ENCODE measurements at regions not wholly inside any gene's neighbourhood (a gene's known extent, or its start where the extent isn't known, plus 50 kb on each side); places are given as distances from the start of the nearest gene placed in this dataset.

DNA sequence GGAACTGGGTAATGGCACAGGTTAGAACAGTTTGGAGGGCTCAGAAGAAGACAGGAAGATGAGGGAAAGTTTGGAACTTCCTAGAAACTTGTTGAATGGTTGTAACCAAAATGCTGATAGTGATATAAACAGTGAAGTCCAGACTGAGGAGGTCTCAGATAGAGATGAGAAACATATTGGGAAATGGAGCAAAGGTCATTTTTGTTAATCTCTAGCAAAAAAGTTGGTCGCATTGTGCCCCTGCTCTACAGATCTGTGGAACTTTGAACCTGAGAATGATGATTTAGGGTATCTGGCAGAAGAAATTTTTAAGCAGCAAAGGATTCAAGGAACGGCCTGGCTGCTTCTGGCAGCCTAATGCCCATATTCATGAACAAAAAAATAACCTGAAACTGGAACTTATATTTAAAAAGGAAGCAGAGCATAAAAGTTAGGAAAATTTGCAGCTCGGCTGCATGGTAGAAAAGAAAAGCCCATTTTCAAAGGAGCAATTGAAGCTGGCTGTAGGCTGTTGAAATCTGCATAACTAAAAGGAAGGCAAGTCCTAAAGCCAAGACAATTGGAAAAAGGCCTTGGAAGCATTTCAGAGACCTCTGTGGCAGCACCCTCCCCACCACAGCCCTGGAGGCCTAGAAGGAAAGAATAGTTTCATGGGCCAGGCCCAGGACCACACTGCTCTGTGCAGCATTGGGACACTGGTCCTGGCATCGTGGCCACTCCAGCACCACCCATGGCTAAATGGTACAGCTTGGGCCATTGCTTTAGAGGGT lies 182.6 kb upstream of the CD96 start:
- no peak for DNase-seq

DNA sequence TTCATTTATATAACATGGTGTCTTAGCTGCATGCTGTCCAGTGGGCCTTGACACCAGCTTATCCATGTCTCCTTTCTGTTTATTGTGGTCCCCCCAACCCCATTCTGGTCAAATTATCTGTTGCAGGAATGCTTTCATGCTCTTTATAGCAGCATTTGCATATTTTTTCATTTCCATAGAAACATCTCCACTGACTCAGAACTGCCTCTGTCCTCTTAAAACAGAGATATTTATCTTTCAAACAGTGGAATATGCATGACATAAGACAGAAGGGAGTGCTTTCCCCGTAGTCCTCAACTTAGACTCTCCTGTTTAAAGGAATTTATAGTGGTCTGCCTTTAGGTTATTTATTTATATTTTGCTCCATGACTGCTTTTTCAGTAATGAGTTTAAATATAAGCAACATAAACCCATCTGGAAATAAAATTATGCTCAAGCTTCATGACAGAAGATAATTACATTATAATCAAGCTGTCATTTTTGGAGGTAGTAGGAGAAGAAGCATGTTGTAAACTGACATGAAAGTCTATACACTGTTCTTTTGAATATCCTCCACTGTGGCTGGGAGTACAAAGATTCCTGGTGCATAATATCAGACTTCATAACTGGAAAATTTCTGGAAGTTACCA lies 179.5 kb upstream of the CD96 start:
- no peak for DNase-seq

DNA sequence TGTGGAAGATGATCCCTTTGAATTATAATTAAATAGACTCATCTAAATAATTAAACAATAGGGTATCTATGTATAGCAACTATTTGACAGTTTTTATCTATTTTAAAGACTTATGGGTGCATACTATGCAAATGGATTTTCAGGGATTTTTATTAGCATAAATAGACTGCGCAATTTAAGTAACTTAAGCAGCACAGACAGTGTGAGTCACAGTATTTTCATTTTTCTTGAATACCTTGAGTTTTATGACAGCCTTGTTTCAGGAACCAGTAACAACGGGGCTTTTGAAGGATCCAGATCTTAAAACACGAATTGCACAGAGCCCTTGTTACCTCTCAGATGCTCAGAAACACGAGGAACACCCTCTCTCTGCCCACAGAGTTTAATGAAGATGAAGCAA lies 175.5 kb upstream of the CD96 start:
- DNase-seq, result no peak

DNA sequence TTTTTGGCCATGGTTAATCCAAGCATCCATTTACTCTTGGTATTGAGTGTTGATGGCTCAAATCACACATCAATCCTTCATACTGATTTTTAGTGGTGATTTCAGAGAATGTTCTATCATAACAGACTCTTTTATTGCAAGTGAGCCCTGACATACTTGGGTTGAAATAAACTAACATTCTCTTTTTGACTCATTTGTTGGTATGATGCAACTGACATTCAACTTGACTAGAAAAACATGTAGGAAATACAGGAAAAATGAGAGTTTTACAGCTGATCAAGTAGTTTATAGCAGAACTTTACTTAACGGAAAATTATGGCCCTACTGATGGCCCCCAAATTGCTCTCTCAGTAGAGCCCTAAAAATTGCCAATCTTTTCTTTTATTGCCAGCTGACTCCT lies 173.9 kb upstream of the CD96 start:
- DNase-seq, result no peak

DNA sequence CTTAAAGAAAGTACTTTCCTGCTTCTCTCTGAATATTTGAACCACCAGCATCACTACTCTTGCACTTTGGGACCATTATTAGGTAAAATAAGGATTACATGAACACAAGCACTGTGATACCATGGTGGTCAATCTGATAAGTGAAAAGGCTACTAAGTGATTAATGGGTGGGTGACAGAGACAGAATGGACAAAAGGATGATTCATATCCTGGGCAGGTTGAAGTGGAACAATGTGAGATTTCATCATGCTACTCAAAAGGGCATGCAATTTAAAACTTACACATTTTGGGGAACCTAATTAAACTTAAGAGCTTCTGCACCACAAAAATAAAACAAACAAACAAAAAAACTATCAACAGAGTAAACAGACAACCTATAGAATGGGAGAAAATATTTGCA lies 172.0 kb upstream of the CD96 start:
- no peak for DNase-seq

DNA sequence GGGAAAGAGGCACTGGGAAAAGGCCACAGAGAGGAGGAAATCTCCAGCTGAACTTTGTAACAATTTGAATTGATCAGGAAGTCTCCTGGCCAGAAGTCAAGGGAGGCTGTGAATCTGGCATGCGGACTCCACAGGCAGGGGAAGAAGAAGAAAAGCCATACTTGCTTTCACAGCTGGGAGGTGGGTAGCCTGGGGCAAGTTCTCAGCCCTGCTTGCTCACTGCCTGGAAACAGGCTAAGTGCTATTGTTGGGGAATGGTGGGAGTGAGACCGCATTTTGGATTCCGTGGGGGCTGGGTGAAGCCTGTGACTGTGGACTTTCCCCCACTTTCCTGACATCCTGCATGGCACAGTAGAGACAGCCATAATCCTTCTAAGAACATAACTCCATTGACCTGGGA lies 168.8 kb upstream of the CD96 start:
- no peak for DNase-seq

DNA sequence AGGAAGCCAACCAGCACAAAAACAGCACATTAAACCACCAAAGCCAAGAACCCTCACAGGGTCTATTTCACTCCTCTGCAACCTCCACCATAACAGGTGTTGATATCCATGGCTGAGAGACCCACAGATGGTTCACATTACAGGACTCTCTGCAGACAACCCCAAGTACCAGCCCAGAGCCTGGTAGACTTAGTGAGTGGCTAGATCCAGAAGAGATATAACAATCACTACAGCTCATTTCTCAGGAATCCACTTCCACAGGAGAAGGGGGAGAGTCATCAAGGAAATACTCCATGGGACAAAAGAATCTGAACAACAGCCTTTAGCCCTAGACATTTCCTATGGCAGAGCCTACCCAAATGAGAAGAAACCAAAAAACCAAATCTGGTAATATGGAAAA lies 168.1 kb upstream of the CD96 start:
- DNase-seq, result no peak

DNA sequence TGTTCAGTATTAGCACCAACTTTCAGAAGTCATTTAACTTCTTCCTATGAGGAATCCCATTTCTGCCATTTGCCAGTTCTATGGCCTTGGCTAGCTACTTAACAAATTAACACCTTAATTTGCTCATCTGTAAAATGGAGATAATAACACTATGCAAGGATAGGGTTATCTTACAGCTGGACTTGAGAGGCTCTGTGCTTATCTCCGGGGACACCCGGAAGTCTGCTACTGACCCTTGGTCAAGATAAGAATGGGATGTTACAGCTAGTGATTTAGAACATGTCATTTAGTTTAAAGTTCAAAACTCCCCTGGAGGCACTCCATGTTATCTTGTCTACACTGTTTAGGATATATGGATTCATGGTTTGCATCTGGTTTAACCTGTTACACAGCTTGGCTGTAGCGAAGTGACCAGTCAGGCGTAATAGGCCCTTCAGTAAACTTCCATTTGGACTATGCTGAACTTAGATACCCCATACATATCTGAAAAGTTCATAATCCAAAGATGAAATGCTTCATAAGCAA lies 156.0 kb upstream of the CD96 start:
- no peak for DNase-seq

DNA sequence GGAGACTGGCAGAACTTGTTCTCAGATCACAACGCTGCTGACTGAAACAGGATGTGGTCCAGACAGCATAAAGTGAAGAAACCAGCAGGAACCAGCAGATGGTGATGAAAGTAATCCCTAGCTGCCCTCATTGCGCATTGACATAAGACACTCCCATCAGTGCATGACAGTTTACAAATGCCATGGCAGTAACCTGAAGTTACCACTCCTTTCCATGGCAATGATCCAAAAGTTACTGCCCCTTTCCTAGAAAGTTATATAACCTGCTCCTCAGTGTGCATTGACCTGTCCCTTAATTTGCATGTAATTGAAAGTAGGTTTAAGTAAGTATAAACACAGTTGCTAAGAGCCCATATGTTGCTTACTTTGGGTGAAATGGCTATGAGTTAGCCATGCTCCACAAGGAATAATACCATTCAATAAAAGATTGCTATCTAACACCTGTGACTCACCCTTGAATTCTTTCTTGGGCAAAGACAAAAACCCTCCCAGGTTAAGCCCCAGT lies 149.1 kb upstream of the CD96 start:
- no peak for DNase-seq

DNA sequence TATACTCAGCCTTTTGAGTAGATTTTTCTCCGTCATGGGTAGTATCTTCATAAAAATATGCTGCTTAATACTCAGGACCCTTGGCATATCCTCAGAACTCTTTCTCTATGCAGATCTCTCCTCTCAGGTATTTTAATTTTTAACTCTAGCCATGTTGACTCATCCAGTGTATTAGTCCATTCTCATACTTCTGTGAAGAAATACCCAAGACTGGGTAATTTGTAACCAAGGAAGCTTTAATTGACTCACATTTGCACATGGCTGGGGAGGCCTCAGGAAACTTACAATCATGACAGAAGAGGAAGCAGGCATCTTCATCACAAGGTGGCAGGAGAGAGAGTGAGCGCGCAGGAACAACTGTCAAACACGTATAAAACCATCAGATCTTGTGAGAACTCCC lies 129.3 kb upstream of the CD96 start:
- no peak for DNase-seq

DNA sequence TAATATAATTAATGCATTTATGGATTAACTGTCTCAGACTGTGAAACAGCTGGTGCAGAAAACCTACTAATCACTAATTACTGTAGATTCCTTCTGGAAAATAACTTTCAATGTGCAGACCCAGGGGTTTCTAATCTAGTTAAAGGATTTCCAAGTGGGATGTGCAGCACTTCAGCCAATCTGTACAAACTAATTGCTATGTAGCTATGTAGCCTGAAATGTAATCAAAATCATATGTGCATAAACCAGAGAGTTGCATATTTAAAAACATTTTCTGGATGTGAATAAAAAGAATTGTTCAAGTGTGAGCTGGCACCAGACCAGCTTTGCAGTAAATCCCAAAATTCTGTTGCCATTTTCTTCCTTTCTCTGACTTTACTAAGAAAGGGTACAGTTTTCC lies 127.5 kb upstream of the CD96 start:
- no peak for DNase-seq

DNA sequence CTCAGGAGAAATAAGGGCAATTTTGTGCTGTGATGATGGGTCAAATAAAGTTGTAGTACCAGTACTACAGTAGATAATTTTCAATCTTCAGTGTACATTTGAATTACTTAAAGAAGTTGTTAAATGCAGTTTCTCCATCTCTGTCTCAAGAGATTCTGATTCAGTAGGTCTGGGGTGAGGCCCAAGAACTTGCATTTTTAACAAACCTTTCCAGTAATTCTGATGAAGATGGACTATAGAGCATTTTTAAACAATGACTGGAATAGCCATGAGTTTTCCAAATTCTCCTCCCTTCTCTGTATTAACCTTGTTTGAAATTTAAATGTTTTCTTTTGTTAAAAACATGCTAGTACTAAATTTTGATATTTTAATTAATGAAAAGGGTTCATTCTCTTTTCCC lies 127.0 kb upstream of the CD96 start:
- no peak for DNase-seq

DNA sequence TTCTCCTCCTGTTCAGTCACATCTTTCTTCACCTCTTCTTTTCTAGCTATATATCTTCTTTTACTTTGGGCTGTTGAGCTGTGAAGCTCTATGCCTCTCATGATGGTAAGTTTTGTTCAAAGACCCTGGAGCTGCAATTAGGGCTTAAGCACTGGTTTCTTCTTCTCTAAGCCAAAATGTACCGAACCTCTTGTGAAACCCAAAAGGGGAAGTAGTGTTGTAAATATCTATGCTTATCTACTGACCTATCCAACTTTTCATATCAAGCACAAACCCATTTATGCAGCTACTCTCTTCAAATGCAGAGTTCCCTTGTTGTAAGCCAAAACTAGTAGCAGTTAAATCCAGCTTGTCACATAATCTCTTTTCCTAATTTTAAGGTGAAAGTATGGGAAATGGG lies 123.6 kb upstream of the CD96 start:
- DNase-seq, result no peak

DNA sequence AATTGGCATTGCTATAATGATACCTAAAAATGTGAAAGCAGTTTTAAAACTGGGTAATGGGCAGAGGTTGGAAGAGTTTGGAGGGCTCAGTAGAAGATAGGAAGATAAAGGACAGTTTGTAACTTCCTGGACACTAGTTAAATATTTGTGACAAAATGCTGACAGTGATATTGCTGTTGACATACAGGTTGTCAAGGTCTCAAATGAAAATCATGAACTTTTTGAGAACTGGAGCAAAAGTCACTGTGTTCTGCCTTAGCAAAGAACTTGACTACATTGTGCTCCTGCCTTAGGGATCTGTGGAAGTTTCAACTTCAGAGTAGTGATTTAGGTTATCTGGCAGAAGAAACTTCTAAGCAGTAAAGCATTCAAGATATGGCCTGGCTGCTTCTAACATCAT lies 113.7 kb upstream of the CD96 start:
- DNase-seq, result no peak

DNA sequence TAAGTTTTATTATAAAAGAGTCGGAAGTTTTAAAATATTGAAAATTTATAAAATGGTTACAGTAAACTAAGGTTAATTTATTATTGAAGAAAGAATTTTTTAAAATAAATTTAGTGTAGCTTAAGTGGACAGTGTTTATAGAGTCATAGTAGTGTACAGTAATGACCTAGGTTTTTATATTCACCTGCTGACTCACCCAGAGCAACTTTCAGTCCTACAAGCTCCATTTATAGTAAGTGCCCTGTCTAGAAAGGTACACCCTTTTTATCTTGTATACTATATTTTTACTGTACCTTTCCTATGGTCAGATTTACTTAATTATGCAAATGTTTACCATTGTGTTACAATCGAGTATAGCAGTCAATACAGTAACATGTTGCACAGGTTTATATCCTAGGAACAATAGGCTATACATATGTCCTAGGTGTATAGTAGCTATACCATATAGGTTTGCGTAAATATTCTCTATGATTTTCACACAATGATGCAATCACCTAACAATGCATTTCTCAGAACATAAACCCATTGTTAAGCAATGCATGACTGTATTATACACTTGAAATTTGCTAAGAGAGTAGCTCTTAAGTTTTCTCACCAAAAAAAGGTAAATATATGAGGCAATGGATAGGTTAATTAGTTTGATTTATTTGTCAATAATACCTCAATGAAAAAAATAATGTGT lies 106.9 kb upstream of the CD96 start:
- no peak for DNase-seq

DNA sequence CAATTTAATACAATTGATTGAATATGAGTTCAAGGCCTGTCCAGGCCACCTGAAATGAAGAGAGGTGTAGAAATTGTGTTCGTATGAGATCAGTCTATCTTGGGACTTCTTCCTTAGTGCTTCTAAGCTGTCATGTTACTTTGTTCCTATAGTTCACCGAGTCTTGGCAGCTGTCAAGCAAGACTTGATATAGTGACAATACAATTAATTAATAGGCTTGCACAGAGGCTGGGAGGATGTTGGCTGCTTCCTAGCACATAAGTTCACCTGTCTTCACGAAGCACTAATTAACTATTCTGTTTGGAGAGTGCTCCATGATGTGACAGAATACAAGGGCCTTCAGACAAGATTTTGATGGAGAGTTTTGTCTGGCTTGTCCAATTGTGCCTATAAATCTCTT lies 103.7 kb upstream of the CD96 start:
- DNase-seq, result no peak

DNA sequence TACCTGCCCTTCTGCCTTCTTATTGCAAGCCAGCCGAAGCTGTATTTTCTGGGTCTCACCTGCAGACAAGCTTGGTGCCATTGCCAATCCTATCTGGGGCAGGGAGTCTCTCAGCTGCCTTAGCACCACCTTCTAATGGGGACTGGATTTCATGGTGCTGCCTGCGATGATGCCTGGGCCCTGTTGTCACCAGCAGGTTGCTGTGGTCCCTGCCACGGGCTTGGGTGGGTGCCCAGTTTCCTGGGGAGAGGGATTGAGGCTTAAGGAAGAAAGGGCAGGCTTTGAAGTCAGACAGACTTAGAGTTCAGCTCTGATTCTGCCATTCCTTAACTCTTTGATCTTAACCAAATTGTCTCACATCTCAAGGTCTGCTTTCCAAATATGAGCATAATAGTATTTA lies 87.4 kb upstream of the CD96 start:
- no peak for DNase-seq

DNA sequence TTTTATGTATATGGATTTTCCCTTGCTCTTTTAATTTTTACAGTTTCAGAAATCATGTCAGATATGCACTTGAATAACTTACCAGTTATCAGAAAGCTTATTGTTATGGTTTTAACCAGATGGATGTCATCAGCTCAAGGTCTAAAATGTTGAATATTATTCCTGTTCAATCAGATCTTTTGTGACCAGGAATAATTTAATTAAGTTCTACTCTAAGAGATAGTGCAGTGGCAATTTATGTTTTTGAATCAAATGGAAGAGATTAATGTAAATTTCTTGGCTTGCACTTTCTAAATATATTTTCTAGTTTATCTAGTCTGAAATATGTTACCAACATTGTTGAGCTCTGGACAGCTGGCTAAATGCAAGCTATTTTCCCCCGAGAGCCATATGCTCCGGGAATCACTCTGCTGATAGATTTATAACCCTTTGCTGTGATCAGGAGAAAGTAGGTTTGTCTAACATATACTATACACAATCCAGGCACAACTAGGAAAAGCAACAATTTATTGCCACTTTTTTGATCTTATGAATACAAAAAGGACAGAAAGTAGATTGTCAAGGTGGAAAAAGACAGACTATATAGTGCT lies 76.8 kb upstream of the CD96 start:
- no peak for DNase-seq

DNA sequence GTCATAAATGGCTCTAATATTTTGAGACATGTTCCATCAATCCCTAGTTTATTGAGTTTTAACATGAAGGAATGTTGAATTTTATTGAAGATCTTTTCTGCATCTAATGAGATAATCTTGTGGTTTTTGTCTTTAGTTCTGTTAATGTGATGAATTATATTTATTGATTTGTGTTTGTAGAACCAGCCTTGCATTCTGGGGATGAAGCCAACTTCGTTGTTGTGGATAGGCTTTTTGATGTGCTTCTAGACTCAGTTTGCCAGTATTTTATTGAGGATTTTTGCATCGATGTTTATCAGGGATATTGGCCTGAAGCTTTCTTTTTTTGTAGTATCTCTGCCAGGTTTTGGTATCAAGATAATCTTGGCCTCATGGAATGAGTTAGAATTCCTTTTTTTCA lies 72.0 kb upstream of the CD96 start:
- DNase-seq, result no peak

DNA sequence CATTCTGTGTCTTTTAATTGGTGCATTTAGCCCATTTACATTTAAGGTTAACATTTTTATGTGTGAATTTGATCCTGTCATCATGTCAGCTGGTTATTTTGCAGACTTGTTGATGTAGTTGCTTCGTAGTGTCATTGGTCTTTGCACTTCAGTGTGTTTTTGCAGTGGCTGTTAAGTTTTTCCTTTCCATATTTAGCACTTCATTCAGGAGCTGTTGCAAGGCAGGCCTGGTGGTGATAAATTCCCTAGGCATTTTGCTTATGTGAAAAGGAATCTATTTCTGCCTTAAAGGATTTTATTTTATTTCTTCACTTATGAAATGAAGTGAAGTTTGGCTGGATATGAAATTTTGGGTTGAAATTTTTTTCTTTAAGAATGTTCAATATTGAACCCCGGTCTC lies 70.2 kb upstream of the CD96 start:
- DNase-seq, result no peak

DNA sequence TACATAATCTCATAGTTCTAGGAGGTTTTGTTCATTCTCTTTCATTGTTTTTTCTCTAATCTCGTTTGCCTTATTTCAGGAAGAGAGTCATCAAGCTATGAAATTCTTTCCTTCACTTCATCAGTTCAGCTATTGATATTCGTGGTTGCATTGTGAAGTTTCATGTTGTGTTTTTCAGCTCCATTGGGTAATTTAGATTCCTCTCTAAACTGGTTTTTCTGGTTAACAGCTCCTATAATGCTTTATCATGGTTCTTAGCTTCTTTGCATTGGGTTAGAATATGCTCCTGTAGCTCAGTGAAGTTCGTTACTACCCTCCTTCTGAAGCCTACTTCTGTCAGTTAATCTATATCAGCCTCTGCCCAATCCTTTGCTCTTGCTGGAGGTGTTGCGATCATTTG lies 69.4 kb upstream of the CD96 start:
- DNase-seq, result no peak

DNA sequence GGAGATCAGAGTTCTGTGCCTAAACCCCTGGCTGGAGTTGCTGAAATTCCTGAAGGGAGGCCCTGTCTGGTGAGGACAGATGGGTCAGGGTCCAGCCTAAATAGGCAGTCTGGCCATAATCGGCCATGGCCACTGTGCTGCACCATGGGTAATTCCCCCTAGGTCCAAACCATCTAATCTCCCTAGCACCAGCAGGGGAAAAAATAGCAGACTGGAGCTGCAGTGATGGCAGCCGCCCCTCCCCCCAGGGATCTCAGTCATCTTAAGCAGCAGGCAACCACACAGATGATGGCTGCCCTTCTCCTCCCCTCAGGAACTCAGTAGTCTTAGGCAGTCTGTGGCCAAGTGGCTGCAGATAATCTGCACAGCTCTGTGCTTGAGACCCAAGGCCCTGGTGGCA lies 68.4 kb upstream of the CD96 start:
- no peak for DNase-seq

DNA sequence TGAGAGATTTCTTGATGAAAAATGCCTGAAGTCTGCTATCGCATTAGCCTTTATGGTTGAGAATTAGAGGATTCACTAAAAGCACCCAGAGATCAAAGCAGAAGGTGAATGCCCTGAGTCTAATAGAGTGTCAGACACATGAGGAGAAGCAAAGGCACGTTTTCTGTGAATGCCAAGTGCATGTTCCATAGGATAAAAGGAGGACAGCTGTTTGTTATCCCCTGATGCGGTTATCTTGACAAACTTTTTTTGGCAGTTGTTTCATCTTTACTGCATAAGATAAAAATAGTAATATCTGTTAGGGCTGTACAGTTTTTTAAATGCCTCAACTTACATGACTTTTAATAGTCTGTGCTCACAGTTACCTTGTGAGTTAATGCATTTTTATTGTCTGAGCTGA lies 65.3 kb upstream of the CD96 start:
- DNase-seq, result no peak

DNA sequence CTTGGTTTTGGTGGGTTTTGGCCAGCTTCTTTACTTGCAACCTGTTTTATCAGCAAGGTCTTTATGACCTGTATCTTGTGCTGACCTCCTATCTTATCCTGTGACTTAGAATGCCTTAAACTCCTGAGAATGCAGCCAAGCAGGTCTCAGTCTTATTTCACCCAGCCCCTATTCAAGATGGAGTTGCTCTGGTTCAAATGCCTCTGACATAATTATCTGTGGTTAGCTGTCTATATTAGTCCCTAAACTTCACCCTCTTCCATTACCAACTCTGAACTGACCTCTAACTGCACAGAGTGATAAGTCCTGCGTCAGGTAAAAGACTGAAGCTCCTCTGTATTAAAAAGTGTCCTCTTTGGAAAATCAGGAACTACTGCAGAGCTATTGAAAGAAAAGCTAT lies 61.9 kb upstream of the CD96 start:
- no peak for DNase-seq
